Neural progenitor cell (in vitro differentiated cells): ENCODE measurements at regions not wholly inside any gene's neighbourhood (a gene's known extent, or its start where the extent isn't known, plus 50 kb on each side); places are given as distances from the start of the nearest gene placed in this dataset.

Experiments
- DNase-seq: peaks from one replicate; pipeline ENCODE4 v3.0.0-alpha.2; 2016; ENCODE audit warnings: low spot score
- H2AFZ ChIP-seq: fragments of 200-600 bp; sonication (generic); replicated peaks from 2 replicates; pipeline ENCODE4 v1.6.1; 2016; ENCODE audit warnings: antibody characterized with exemption
- H3F3A ChIP-seq: fragments of 200-600 bp; sonication (generic); 2 replicates; pipeline ENCODE4 v1.6.1; 2016; ENCODE audit warnings: antibody characterized with exemption, low read depth
- H3K27ac ChIP-seq: fragments of 200-600 bp; sonication (generic); 2 replicates; pipeline ENCODE4 v1.5.1; 2016; ENCODE audit warnings: mild to moderate bottlenecking
- H3K27me3 ChIP-seq: fragments of 200-600 bp; sonication (generic); 2 replicates; pipeline ENCODE4 v1.6.1; 2016; ENCODE audit warnings: mild to moderate bottlenecking, moderate library complexity
- H3K36me3 ChIP-seq: fragments of 200-600 bp; sonication (generic); 2 replicates; pipeline ENCODE4 v1.5.1; 2016
- H3K4me1 ChIP-seq: fragments of 200-600 bp; sonication (generic); 2 replicates; pipeline ENCODE4 v1.6.1; 2016; ENCODE audit warnings: mixed run types
- H3K4me2 ChIP-seq: fragments of 200-600 bp; sonication (generic); 2 replicates; pipeline ENCODE4 v1.6.1; 2016
- H3K4me3 ChIP-seq: fragments of 200-600 bp; sonication (generic); 2 replicates; pipeline ENCODE4 v1.5.1; 2016
- H3K79me2 ChIP-seq: fragments of 200-600 bp; sonication (generic); 2 replicates; pipeline ENCODE4 v1.6.1; 2016; ENCODE audit warnings: low read depth
- H3K9ac ChIP-seq: fragments of 200-600 bp; sonication (generic); 2 replicates; pipeline ENCODE4 v1.6.1; 2016
- H3K9me3 ChIP-seq: fragments of 200-600 bp; sonication (generic); 2 replicates; pipeline ENCODE4 v1.5.1; 2016; ENCODE audit warnings: low read depth
- H4K20me1 ChIP-seq: fragments of 200-600 bp; sonication (generic); 2 replicates; pipeline ENCODE4 v1.6.1; 2016; ENCODE audit warnings: low read depth
- H3K27ac Mint-ChIP-seq: 3 replicates; pipeline ENCODE4 v1.8.0; 2021; ENCODE audit warnings: mixed read lengths
- H3K27me3 Mint-ChIP-seq: 2 replicates; pipeline ENCODE4 v1.8.0; 2022; ENCODE audit warnings: low read depth, mild to moderate bottlenecking, inconsistent platforms, moderate library complexity, mixed read lengths; ENCODE audit not compliant: insufficient read depth
- H3K36me3 Mint-ChIP-seq: 3 replicates; pipeline ENCODE4 v1.8.0; 2021; ENCODE audit warnings: mixed read lengths
- H3K4me1 Mint-ChIP-seq: 3 replicates; pipeline ENCODE4 v1.8.0; 2021; ENCODE audit warnings: mixed read lengths
- H3K4me3 Mint-ChIP-seq: 3 replicates; pipeline ENCODE4 v1.8.0; 2021; ENCODE audit warnings: mild to moderate bottlenecking, moderate library complexity, mixed read lengths
- H3K9me3 Mint-ChIP-seq: 3 replicates; pipeline ENCODE4 v1.8.0; 2020; ENCODE audit warnings: mixed read lengths
- EZH2 ChIP-seq: fragments of 200-600 bp; sonication (generic); IDR thresholded peaks from 2 replicates; pipeline ENCODE4 v1.6.1; 2017; ENCODE audit warnings: antibody characterized with exemption, mild to moderate bottlenecking, moderate library complexity
- EZH2phosphoT487 ChIP-seq: fragments of 200-600 bp; sonication (generic); IDR thresholded peaks from 2 replicates; pipeline ENCODE4 v1.6.1; 2017; ENCODE audit warnings: antibody characterized with exemption
- TF ChIP-seq, protein P1 (sequence below): fragments of 200-600 bp; sonication (generic); IDR thresholded peaks from 2 replicates; pipeline ENCODE4 v1.5.1; 2017; ENCODE audit warnings: antibody characterized with exemption, mild to moderate bottlenecking

DNA sequence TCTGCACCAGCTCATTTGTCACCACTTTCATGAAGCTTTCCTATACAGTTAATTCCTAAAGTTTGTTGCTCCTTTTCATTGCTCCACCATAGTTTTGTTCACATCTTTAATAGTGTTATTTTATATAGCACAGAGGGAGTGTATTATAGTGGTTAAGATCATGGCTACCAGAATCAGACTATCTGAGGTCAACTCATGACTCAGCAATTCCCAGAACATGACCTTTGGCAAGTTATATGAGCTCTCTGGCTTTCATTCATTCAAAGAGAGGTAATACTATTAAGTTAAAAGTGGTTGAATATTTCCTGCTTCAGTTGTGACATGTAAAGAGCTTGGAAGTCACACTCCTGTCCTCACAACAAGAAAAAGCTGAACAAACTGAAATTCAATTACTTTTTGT lies 1073.5 kb downstream of the NAALADL2 start:
- Histone ChIP-seq H3K4me1 (no peaks in the 10 kb centered on the region), H3K9ac (no peak overlapping the region), H3K27ac (no peak overlapping the region), H3K9me3 (no peaks in the 10 kb centered on the region), H3K4me3 (no peak overlapping the region), H3F3A (no peaks in the 10 kb centered on the region), H3K4me2 (no peak overlapping the region), H3K36me3 (no peaks in the 10 kb centered on the region), H3K27me3 (no peaks in the 10 kb centered on the region), H4K20me1 (no peaks in the 10 kb centered on the region), H2AFZ (no peak overlapping the region), H3K79me2 (no peaks in the 10 kb centered on the region)
- Mint-ChIP-seq H3K4me3 (no peak overlapping the region), H3K36me3 (peaks cover 3% of the 10 kb centered on the region), H3K27ac (no peak overlapping the region), H3K4me1 (no peaks in the 10 kb centered on the region), H3K27me3 (peaks cover 3% of the 10 kb centered on the region), H3K9me3 (peaks cover 12% of the 10 kb centered on the region)
- no peak for TF ChIP-seq EZH2
- no peak for TF ChIP-seq EZH2phosphoT487
- TF ChIP-seq, protein P1, sequence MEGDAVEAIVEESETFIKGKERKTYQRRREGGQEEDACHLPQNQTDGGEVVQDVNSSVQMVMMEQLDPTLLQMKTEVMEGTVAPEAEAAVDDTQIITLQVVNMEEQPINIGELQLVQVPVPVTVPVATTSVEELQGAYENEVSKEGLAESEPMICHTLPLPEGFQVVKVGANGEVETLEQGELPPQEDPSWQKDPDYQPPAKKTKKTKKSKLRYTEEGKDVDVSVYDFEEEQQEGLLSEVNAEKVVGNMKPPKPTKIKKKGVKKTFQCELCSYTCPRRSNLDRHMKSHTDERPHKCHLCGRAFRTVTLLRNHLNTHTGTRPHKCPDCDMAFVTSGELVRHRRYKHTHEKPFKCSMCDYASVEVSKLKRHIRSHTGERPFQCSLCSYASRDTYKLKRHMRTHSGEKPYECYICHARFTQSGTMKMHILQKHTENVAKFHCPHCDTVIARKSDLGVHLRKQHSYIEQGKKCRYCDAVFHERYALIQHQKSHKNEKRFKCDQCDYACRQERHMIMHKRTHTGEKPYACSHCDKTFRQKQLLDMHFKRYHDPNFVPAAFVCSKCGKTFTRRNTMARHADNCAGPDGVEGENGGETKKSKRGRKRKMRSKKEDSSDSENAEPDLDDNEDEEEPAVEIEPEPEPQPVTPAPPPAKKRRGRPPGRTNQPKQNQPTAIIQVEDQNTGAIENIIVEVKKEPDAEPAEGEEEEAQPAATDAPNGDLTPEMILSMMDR, result no peak
- DNase-seq, result no peak

DNA sequence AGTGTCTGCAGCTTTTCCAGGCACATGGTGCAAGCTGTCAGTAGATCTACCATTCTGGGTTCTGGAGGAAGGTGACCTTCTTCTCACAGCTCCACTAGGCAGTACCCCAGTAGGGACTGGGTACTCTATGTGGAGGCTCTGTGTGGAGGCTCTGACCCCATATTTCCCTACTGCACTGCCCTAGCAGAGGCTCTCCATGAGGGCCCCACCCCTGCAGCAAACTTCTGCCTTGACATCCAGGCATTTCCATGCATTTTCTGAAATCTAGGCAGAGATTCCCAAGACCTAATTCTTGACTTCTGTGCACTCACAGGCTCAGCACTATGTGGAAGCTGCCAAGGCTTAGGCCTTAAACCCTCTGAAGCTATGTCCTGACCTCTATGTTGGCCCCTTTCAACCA lies 1060.0 kb downstream of the NAALADL2 start:
- Histone ChIP-seq H3K4me2 (no peak overlapping the region), H3K36me3 (no peaks in the 10 kb centered on the region), H4K20me1 (no peaks in the 10 kb centered on the region), H3K27ac (no peak overlapping the region), H3K9ac (no peak overlapping the region), H3F3A (no peaks in the 10 kb centered on the region), H3K4me3 (no peak overlapping the region), H2AFZ (no peak overlapping the region), H3K27me3 (no peaks in the 10 kb centered on the region), H3K4me1 (no peaks in the 10 kb centered on the region), H3K9me3 (peaks cover 4% of the 10 kb centered on the region), H3K79me2 (no peaks in the 10 kb centered on the region)
- Mint-ChIP-seq H3K36me3 (peaks cover 2% of the 10 kb centered on the region), H3K4me3 (no peak overlapping the region), H3K4me1 (no peaks in the 10 kb centered on the region), H3K27ac (no peak overlapping the region), H3K9me3 (peaks cover 24% of the 10 kb centered on the region), H3K27me3 (no peaks in the 10 kb centered on the region)
- no peak for DNase-seq
- TF ChIP-seq EZH2, result no peak
- TF ChIP-seq, protein P1, result no peak
- no peak for TF ChIP-seq EZH2phosphoT487

DNA sequence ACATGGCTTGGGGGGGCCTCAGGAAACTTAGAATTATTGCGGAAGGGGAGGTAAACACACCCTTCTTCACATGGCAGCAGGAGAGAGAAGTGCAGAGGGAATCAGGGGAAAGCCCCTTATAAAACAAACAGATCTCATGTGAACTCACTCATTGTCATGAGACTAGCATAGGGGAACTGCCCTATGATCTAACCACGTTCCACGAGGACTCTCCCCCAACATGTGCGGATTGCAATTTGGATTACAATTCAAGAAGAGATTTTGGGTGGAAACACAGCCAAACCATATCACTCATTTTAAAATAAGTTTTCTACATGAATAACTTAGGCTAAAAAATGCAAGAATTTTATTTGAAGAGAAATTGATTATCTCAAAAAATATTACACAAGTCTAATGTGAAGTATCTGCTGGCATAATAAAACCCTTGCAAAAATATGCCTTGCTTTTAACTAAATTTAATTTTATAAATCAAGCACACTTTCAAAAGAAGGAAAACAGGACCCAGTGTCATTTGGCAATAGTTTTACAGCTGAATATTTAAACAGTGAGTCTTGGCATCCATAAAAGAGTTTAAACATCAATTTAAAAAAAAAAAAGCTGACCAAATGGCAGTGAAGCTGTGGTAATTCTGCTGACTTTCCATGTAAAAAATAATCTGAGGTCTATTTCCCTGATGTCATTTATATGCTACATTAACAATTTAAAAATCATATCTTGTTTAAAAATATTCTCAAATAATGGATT lies 1057.2 kb downstream of the NAALADL2 start:
- TF ChIP-seq, protein P1, result no peak
- TF ChIP-seq EZH2, result no peak
- no peak for TF ChIP-seq EZH2phosphoT487
- H3K4me1 Mint-ChIP-seq, result no peaks in the 10 kb centered on the region
- H3K36me3 ChIP-seq, result no peaks in the 10 kb centered on the region
- no peak overlapping the region for H3K27ac ChIP-seq
- H4K20me1 ChIP-seq, result no peaks in the 10 kb centered on the region
- no peak overlapping the region for H2AFZ ChIP-seq
- no peaks in the 10 kb centered on the region for H3F3A ChIP-seq
- H3K9ac ChIP-seq, result no peak overlapping the region
- H3K9me3 Mint-ChIP-seq, result peaks cover 23% of the 10 kb centered on the region
- H3K27ac Mint-ChIP-seq, result no peak overlapping the region
- H3K36me3 Mint-ChIP-seq, result peaks cover 2% of the 10 kb centered on the region
- no peaks in the 10 kb centered on the region for H3K79me2 ChIP-seq
- H3K4me1 ChIP-seq, result no peaks in the 10 kb centered on the region
- H3K9me3 ChIP-seq, result peaks cover 4% of the 10 kb centered on the region
- no peak overlapping the region for H3K4me3 ChIP-seq
- no peak overlapping the region for H3K4me2 ChIP-seq
- DNase-seq, result no peak
- H3K4me3 Mint-ChIP-seq, result no peak overlapping the region
- no peaks in the 10 kb centered on the region for H3K27me3 ChIP-seq
- H3K27me3 Mint-ChIP-seq, result no peaks in the 10 kb centered on the region
